Activated CD8-positive, alpha-beta memory T cell treated with anti-CD3 and anti-CD28 coated beads, Interleukin-2, amount 50 U/mL, for 24 hours (primary cell): ENCODE measurements at regions not wholly inside any gene's neighbourhood (a gene's known extent, or its start where the extent isn't known, plus 50 kb on each side); places are given as distances from the start of the nearest gene placed in this dataset.

Source experiments
- DNase-seq: peaks from one replicate; pipeline ENCODE4 v3.0.0-alpha.2; 2020; ENCODE audit errors: extremely low read depth

DNA sequence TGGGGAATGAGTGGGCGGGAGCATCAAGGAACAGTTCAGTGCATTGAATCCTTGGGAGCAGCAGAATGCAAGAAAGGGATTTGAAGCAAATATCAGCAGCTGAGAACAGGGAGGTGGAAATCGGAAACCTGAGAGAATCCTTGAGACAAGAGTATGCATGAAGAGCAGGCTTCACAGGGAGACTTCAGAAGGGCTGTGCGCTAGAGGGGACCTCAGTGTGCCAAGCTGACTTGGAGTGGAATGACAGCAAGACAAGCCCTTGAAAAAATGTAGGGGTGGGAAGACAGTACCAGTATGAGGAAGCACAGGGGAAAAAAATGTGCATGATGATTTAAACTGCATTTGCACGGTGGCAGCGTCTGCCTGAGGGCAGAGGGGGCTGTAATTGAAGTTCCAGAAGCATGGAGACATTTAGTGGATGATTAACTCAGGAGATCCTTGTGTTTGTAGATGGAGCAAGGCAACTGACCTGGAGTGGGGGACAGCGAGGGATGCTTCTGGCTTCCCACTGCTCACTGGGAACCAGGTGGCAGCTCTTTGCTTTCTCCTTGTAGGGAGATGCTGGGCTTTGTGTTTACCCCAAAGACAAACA, 204.9 kb upstream of the PLET1 start:
- DNase-seq, result no peak

- DNase-seq, result no peak
Observed at GRCh38 chr11:112467721-112468120, 207.1 kb upstream of the PLET1 start.

DNA sequence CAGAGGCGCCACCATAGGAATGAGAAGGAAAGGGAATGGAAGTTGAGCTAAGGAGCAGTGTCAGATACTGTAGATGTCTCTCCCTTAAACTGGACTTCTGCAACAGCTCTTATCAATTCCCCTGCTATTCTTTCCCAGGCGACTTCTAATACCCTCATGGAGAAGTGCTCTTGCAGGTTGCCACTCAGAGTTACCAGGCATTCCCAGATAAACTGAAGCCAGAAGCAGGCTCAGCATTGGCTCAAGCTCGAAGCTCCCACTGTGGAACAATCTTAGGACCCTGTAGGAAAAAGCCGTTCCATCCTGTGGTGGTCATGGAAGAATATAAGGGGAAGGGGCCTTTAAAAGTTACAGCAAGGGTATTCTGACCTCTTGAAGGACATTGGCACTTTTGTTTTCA, 208.7 kb upstream of the PLET1 start:
- no peak for DNase-seq

DNA sequence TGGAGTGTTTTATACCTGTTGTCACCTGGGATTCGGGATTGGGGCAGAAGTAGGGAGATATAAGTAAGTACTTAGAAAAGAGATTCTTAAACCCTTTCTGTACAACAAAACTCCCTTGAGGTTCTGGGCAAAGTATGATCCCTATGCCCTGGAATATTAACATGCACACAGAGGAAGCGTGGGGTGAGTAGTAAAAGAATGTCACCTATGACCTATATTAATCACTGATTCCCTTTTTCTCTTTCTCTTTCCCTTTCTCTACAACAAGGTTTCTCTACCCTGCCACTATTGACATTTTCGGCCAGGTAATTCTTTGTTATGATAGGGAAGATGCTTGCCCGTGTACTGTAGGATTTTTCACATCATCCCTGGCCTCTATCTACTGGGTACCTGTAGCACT, 209.7 kb upstream of the PLET1 start:
- DNase-seq, result no peak

GRCh38 chr11:112471731-112472130, 211.1 kb upstream of the PLET1 start:
- no peak for DNase-seq

- no peak for DNase-seq
Observed at GRCh38 chr11:112477152-112477551, 216.5 kb upstream of the PLET1 start.

- DNase-seq, result no peak
Observed at GRCh38 chr11:112477581-112478317, 217.1 kb upstream of the PLET1 start.

DNA sequence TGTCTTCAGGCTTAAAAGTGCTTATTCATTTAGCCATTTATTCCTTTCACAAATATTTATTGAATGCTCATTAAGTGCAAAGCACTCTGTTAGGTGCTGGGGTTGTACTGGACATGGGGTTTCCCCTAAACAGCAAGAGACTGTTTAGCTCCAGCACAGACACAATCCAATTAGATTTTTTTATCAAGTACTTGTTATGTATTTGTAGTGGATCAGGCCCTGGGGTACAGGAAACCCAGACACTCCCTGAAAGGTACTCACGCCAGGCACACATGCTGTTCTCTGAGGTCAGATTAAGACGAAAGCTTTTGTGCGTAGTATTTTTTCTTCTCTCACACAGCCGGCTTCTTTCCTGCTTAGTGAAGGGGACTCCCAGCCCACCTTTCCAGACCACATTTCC, 218.1 kb upstream of the PLET1 start:
- no peak for DNase-seq

DNA sequence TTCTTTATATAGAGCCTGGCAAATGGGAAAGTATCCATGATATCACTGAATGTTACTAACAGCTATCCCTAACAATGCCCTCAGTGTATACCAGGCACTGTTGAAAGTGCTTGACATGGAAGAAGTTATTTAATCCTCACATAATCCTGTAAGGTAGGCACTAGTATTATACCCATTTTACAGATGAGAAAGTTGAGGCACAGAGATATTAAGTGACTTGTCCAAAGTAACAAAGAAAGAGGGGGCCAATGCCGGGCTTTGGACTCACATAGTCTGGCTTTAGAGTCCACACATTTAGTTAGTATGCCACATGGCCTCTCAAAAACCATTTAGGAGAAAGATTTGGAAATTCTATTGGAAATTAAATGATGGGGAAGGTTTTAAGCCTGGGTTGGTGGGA, 220.8 kb upstream of the PLET1 start:
- DNase-seq, result no peak

GRCh38 chr11:112481893-112482292, 221.2 kb upstream of the PLET1 start:
- DNase-seq, result no peak

DNA sequence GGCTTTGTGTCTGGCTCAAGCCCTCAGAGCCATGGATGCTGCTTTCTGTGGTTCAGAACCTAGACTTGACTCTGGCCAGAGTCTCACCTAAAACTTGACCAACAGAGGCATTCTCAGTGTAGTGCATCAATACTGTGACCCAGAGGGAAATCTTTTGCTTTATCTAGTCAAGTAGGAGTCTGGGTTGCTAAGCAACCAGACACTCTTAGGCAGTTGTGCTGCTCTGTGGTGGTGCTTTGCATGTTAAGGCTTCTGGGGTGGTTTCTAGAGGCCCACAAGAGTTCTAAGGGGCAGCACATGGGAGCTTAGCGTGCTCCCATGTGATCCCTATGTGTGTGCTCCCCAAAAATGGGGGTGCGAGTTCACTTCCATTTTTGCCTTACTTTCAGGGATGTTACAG, 224.6 kb upstream of the PLET1 start:
- no peak for DNase-seq

DNA sequence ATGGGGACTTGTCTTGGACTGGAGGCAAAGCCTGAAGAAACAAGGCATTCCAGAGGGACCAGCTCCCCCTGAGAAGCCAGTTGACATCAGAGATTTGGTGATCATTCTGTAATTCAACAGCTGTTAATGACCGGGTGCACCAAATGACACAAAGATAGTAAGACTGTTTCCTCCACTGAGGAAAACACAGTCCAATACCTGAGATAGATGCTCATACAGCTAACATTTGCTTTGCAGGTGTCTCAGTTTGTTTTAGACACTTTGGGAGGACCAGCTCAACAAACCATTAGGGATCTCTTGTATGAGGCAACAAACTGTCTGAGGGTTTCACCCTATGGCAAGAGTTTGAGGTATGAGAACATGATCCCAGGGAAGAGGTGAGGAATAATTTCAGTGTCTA, 237.2 kb upstream of the PLET1 start:
- DNase-seq, result no peak

- DNase-seq, result no peak
Observed at GRCh38 chr11:112498701-112499100, 238.0 kb upstream of the PLET1 start.

DNA sequence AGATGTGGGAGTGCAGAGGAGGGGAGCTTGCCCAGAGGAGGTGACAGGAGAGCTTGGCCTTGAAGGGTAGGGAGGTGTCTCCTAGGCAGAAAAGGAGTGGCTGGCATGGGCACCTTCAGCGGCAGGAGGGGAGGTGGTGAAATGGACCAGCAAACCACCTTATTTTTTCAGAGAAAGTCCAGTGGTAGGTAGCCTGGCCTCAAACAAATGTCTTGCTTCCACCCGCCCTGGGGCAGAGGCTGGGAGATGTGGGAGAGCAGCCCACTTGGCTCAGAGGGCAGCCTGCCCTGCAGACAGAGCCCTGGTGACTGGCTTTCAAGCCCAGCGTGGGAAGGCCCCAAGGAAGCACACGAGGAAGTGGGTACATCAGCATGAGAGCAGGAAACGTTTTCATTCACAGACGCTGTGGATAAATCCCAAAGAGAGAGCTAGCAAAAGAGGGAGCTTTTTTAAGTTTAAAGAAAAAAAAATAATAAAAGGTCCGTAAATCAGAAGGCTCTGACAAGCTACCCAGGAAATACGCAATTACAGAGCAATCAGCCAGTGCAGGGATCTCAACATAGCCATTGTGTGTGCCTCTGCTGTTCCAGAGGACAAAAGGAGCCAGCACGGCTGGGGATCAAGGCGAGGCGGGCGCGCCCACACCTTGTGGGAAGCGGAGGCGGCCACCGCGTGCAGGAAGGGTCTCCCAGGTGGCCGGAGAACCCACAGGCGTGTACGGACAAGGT, 238.7 kb upstream of the PLET1 start:
- DNase-seq, result no peak

DNA sequence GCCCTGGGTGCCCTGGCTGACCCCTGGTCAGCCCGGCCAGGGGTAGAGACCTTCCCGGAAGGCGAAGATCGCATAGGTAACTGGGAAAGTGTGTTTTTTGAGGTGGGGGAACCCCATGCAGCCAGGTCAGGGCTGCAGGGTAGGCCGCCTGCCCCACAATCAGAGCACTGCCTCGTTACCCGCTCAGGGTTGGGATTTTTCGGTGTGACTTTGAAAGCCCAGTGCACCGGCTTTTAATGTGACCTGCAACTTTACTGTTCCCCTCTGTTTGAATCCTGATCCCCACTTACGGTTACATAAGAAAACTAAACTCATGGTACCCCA, 239.2 kb upstream of the PLET1 start:
- DNase-seq, result no peak

DNA sequence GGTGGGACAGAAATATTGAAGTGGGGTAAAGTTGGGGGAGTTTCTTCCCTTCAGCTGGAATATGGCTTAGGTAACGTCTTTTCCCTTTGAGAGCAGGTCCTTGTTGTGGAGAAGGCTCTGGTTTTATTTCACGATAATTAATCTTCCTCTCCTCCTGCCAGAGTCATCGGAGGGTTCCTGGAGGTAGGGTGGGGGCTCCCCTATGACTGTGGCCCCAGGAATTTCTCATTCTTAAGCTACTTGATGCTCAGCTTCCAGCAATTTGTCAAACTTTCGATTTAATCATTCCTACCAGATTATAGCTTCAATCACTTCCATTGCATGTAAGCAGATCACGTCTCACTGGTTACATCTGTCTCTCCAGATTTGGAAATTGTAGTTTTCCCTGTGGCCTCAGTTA, 242.8 kb upstream of the PLET1 start:
- DNase-seq, result no peak

- no peak for DNase-seq
Observed at GRCh38 chr11:112504056-112504455, 243.4 kb upstream of the PLET1 start.

- no peak for DNase-seq
Observed at GRCh38 chr11:112506852-112507251, 246.2 kb upstream of the PLET1 start.

DNA sequence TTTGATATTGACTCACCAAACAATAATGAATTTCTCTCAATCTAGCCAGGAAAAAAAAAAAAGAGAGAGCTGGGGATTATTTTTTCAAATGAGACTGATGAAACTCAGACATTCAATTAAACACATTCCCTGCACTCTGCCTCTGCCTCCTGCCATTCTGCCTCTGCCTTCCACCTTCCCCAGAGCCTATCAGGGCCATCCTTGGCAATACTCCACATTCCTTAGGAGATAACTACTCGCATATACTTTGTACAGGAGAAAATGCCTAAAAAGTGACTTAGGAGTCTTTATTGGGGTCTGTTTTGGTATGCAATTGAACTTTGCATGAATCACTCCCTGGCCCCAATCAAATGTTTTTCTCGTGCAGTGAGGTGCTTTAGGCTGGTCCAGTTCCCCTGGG, 246.6 kb upstream of the PLET1 start:
- DNase-seq, result no peak

GRCh38 chr11:112508750-112509149, 248.1 kb upstream of the PLET1 start:
- DNase-seq, result no peak

DNA sequence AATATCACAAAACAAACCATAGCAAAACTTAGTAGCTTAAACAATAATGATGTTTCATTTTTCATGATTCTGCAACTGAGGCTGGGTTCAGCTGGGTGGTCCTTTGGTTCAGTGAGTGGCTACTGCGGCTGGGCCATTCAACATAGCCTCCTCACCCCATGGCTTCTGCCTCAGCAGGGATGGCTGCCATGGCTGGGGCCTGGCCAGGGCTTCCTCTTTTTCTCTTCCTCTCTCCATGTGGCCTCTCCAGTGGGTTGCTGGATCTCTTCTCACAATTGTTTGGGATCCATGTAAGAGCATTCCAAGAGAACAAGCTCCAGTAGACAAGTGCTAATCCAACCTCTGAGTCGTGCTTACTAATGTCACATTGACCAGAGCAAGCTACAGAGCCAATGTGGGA, 248.6 kb upstream of the PLET1 start:
- no peak for DNase-seq

DNA sequence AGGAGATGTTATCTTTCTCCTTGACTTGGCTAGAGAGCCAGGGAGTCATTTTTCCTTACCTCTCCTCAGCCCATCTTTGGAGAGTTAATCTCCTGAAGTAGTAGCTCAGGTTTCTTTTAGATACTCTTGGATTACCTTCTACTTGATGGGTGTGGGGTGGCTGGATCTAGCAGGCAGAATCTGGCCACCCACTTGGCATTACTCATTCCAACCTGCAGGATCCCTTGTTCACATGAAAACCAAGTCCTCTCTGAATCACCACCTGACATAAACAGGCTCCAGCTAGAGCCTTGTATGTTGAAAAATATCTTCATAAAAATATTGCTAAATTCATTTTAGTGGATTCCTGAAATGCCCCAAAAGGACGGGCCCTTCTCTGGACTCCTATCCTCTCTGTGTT, 250.6 kb upstream of the PLET1 start:
- no peak for DNase-seq

- no peak for DNase-seq
Observed at GRCh38 chr11:112511911-112512310, 251.3 kb upstream of the PLET1 start.
